ENCODE measurements at regions not wholly inside any gene's neighbourhood (a gene's known extent, or its start where the extent isn't known, plus 50 kb on each side); places are given as distances from the start of the nearest gene placed in this dataset.

GRCh38 chr9:85401998-85402397 lies 339.8 kb downstream of the AGTPBP1 start:
- no peak for DNase-seq
- no peak overlapping the region for H2BK5ac ChIP-seq (ENCODE audit: low read depth, low read length, poor library complexity, severe bottlenecking)
- H3K4me1 ChIP-seq (ENCODE audit: control insufficient read depth, insufficient read depth, low read depth, low read length) = no peaks in the 10 kb centered on the region
- no peak overlapping the region for H3K14ac ChIP-seq (ENCODE audit: low read length in 2 of 2)
- H2BK120ac ChIP-seq (ENCODE audit: low read depth, low read length) = no peak overlapping the region
- no peak overlapping the region for H4K8ac ChIP-seq (ENCODE audit: low read length)
- H3K4ac ChIP-seq (ENCODE audit: low read depth in 1 of 2, low read length in 2 of 2) = no peak overlapping the region
- H3K79me1 ChIP-seq (replicated peaks; ENCODE audit: low read length, poor library complexity, severe bottlenecking) = no peaks in the 10 kb centered on the region
- H3K27ac ChIP-seq (ENCODE audit: low read length, poor library complexity, severe bottlenecking) = peak overlapping the region; percentile 70
- no peaks in the 10 kb centered on the region for H3K36me3 ChIP-seq (ENCODE audit: control insufficient read depth in 1 of 2, insufficient read depth in 2 of 2, low read depth in 1 of 2, low read length in 2 of 2)
- no peaks in the 10 kb centered on the region for H3K9me3 ChIP-seq (ENCODE audit: control insufficient read depth, low read length)
- no peak overlapping the region for H3K4me3 ChIP-seq (ENCODE audit: insufficient read depth in 1 of 2, low read depth in 1 of 2, low read length in 2 of 2)
- H3K23ac ChIP-seq (ENCODE audit: low read length in 2 of 2) = no peak overlapping the region
- no peak overlapping the region for H3K9ac ChIP-seq (ENCODE audit: low read length)
- no peak overlapping the region for H2AK5ac ChIP-seq (ENCODE audit: low read length, severe bottlenecking)
- no peak overlapping the region for H2BK15ac ChIP-seq (ENCODE audit: low read depth, poor library complexity, severe bottlenecking)
- H3K4me2 ChIP-seq (ENCODE audit: low read length, poor library complexity, severe bottlenecking) = no peak overlapping the region
- no peak overlapping the region for H3K18ac ChIP-seq (ENCODE audit: low read depth in 1 of 2, low read length in 2 of 2)
- WGBS = 6% methylated on average over 1 of the region's 1 CpG
- H2AFZ ChIP-seq (ENCODE audit: low read depth, low read length) = no peak overlapping the region
- no peak overlapping the region for H2BK12ac ChIP-seq (ENCODE audit: low read length in 2 of 2)
- no peaks in the 10 kb centered on the region for H3K27me3 ChIP-seq (ENCODE audit: control insufficient read depth in 1 of 2, insufficient read depth in 1 of 2, low read length in 2 of 2)
- H4K91ac ChIP-seq (ENCODE audit: low read length) = no peak overlapping the region

GRCh38 chr9:85397005-85397404 lies 344.7 kb downstream of the AGTPBP1 start:
- H3K23ac ChIP-seq (ENCODE audit: low read length in 2 of 2) = no peak overlapping the region
- no peaks in the 10 kb centered on the region for H3K27me3 ChIP-seq (ENCODE audit: control insufficient read depth in 1 of 2, insufficient read depth in 1 of 2, low read length in 2 of 2)
- no peak overlapping the region for H3K18ac ChIP-seq (ENCODE audit: low read depth in 1 of 2, low read length in 2 of 2)
- no peak overlapping the region for H3K9ac ChIP-seq (ENCODE audit: low read length)
- WGBS = 90% methylated on average over 3 of the region's 6 CpGs
- no peak overlapping the region for H2BK12ac ChIP-seq (ENCODE audit: low read length in 2 of 2)
- H3K4ac ChIP-seq (ENCODE audit: low read depth in 1 of 2, low read length in 2 of 2) = no peak overlapping the region
- no peaks in the 10 kb centered on the region for H3K4me1 ChIP-seq (ENCODE audit: control insufficient read depth, insufficient read depth, low read depth, low read length)
- H3K14ac ChIP-seq (ENCODE audit: low read length in 2 of 2) = no peak overlapping the region
- H2BK120ac ChIP-seq (ENCODE audit: low read depth, low read length) = no peak overlapping the region
- no peak overlapping the region for H2BK5ac ChIP-seq (ENCODE audit: low read depth, low read length, poor library complexity, severe bottlenecking)
- no peak overlapping the region for H3K4me3 ChIP-seq (ENCODE audit: insufficient read depth in 1 of 2, low read depth in 1 of 2, low read length in 2 of 2)
- H3K4me2 ChIP-seq (ENCODE audit: low read length, poor library complexity, severe bottlenecking) = no peak overlapping the region
- no peak for DNase-seq
- H3K9me3 ChIP-seq (ENCODE audit: control insufficient read depth, low read length) = no peaks in the 10 kb centered on the region
- H3K36me3 ChIP-seq (ENCODE audit: control insufficient read depth in 1 of 2, insufficient read depth in 2 of 2, low read depth in 1 of 2, low read length in 2 of 2) = no peaks in the 10 kb centered on the region
- no peak overlapping the region for H2AK5ac ChIP-seq (ENCODE audit: low read length, severe bottlenecking)
- no peak overlapping the region for H2BK15ac ChIP-seq (ENCODE audit: low read depth, poor library complexity, severe bottlenecking)
- H4K91ac ChIP-seq (ENCODE audit: low read length) = no peak overlapping the region
- no peak overlapping the region for H3K27ac ChIP-seq (ENCODE audit: low read length, poor library complexity, severe bottlenecking)
- no peaks in the 10 kb centered on the region for H3K79me1 ChIP-seq (replicated peaks; ENCODE audit: low read length, poor library complexity, severe bottlenecking)
- no peak overlapping the region for H2AFZ ChIP-seq (ENCODE audit: low read depth, low read length)
- no peak overlapping the region for H4K8ac ChIP-seq (ENCODE audit: low read length)

- H3K23ac ChIP-seq (ENCODE audit: low read length in 2 of 2) = no peak overlapping the region
- H3K4me3 ChIP-seq (ENCODE audit: insufficient read depth in 1 of 2, low read depth in 1 of 2, low read length in 2 of 2) = no peak overlapping the region
- no peak overlapping the region for H3K4me2 ChIP-seq (ENCODE audit: low read length, poor library complexity, severe bottlenecking)
- H2AFZ ChIP-seq (ENCODE audit: low read depth, low read length) = no peak overlapping the region
- no peak overlapping the region for H3K27ac ChIP-seq (ENCODE audit: low read length, poor library complexity, severe bottlenecking)
- H4K91ac ChIP-seq (ENCODE audit: low read length) = no peak overlapping the region
- no peaks in the 10 kb centered on the region for H3K79me1 ChIP-seq (replicated peaks; ENCODE audit: low read length, poor library complexity, severe bottlenecking)
- no peaks in the 10 kb centered on the region for H3K36me3 ChIP-seq (ENCODE audit: control insufficient read depth in 1 of 2, insufficient read depth in 2 of 2, low read depth in 1 of 2, low read length in 2 of 2)
- no peak overlapping the region for H2BK12ac ChIP-seq (ENCODE audit: low read length in 2 of 2)
- no peak for DNase-seq
- H2BK15ac ChIP-seq (ENCODE audit: low read depth, poor library complexity, severe bottlenecking) = no peak overlapping the region
- H3K14ac ChIP-seq (ENCODE audit: low read length in 2 of 2) = no peak overlapping the region
- no peak overlapping the region for H3K4ac ChIP-seq (ENCODE audit: low read depth in 1 of 2, low read length in 2 of 2)
- 88% methylated on average over 5 of the region's 5 CpGs for WGBS
- H3K4me1 ChIP-seq (ENCODE audit: control insufficient read depth, insufficient read depth, low read depth, low read length) = no peaks in the 10 kb centered on the region
- H2BK5ac ChIP-seq (ENCODE audit: low read depth, low read length, poor library complexity, severe bottlenecking) = no peak overlapping the region
- no peak overlapping the region for H2BK120ac ChIP-seq (ENCODE audit: low read depth, low read length)
- no peak overlapping the region for H2AK5ac ChIP-seq (ENCODE audit: low read length, severe bottlenecking)
- no peak overlapping the region for H4K8ac ChIP-seq (ENCODE audit: low read length)
- H3K27me3 ChIP-seq (ENCODE audit: control insufficient read depth in 1 of 2, insufficient read depth in 1 of 2, low read length in 2 of 2) = no peaks in the 10 kb centered on the region
- no peaks in the 10 kb centered on the region for H3K9me3 ChIP-seq (ENCODE audit: control insufficient read depth, low read length)
- H3K18ac ChIP-seq (ENCODE audit: low read depth in 1 of 2, low read length in 2 of 2) = no peak overlapping the region
- no peak overlapping the region for H3K9ac ChIP-seq (ENCODE audit: low read length)
Measured at GRCh38 chr9:85392260-85392659, 349.5 kb downstream of the AGTPBP1 start.

GRCh38 chr9:85377731-85378289 lies 363.9 kb downstream of the AGTPBP1 start:
- H3K23ac ChIP-seq (ENCODE audit: low read length in 2 of 2) = no peak overlapping the region
- H2BK5ac ChIP-seq (ENCODE audit: low read depth, low read length, poor library complexity, severe bottlenecking) = no peak overlapping the region
- no peak overlapping the region for H2BK120ac ChIP-seq (ENCODE audit: low read depth, low read length)
- H2BK12ac ChIP-seq (ENCODE audit: low read length in 2 of 2) = no peak overlapping the region
- peak; percentile 40 for DNase-seq
- no peak overlapping the region for H3K4ac ChIP-seq (ENCODE audit: low read depth in 1 of 2, low read length in 2 of 2)
- no peak overlapping the region for H4K91ac ChIP-seq (ENCODE audit: low read length)
- no peak overlapping the region for H2AFZ ChIP-seq (ENCODE audit: low read depth, low read length)
- H3K79me1 ChIP-seq (replicated peaks; ENCODE audit: low read length, poor library complexity, severe bottlenecking) = no peaks in the 10 kb centered on the region
- WGBS = 0% methylated on average over 1 of the region's 2 CpGs
- H3K36me3 ChIP-seq (ENCODE audit: control insufficient read depth in 1 of 2, insufficient read depth in 2 of 2, low read depth in 1 of 2, low read length in 2 of 2) = no peaks in the 10 kb centered on the region
- no peak overlapping the region for H2BK15ac ChIP-seq (ENCODE audit: low read depth, poor library complexity, severe bottlenecking)
- no peaks in the 10 kb centered on the region for H3K9me3 ChIP-seq (ENCODE audit: control insufficient read depth, low read length)
- no peak overlapping the region for H3K4me3 ChIP-seq (ENCODE audit: insufficient read depth in 1 of 2, low read depth in 1 of 2, low read length in 2 of 2)
- H3K27me3 ChIP-seq (ENCODE audit: control insufficient read depth in 1 of 2, insufficient read depth in 1 of 2, low read length in 2 of 2) = no peaks in the 10 kb centered on the region
- H3K9ac ChIP-seq (ENCODE audit: low read length) = no peak overlapping the region
- no peak overlapping the region for H3K18ac ChIP-seq (ENCODE audit: low read depth in 1 of 2, low read length in 2 of 2)
- no peak overlapping the region for H4K8ac ChIP-seq (ENCODE audit: low read length)
- H3K14ac ChIP-seq (ENCODE audit: low read length in 2 of 2) = no peak overlapping the region
- no peak overlapping the region for H3K27ac ChIP-seq (ENCODE audit: low read length, poor library complexity, severe bottlenecking)
- H2AK5ac ChIP-seq (ENCODE audit: low read length, severe bottlenecking) = no peak overlapping the region
- no peak overlapping the region for H3K4me2 ChIP-seq (ENCODE audit: low read length, poor library complexity, severe bottlenecking)
- no peaks in the 10 kb centered on the region for H3K4me1 ChIP-seq (ENCODE audit: control insufficient read depth, insufficient read depth, low read depth, low read length)
